HEK293 (cell line): ENCODE measurements at regions not wholly inside any gene's neighbourhood (a gene's known extent, or its start where the extent isn't known, plus 50 kb on each side); places are given as distances from the start of the nearest gene placed in this dataset.

ENCODE experiments used
- BCL11B ChIP-seq: fragments of 450-650 bp; formaldehyde crosslinking; IDR thresholded peaks from 2 replicates; pipeline ENCODE4 v1.5.1; 2016; ENCODE audit warnings: low read depth, missing biosample characterization, missing genetic modification characterization
- MYNN ChIP-seq: fragments of 450-650 bp; formaldehyde crosslinking; IDR thresholded peaks from 2 replicates; pipeline ENCODE4 v1.5.1; 2016; ENCODE audit warnings: missing biosample characterization, missing genetic modification characterization, borderline replicate concordance
- PRDM1 ChIP-seq: fragments of 450-650 bp; formaldehyde crosslinking; IDR thresholded peaks from 2 replicates; pipeline ENCODE4; 2016; ENCODE audit warnings: missing biosample characterization, missing genetic modification characterization
- SCRT2 ChIP-seq: fragments of 450-650 bp; formaldehyde crosslinking; IDR thresholded peaks from 2 replicates; pipeline ENCODE4 v1.5.1; 2016; ENCODE audit warnings: missing biosample characterization, missing genetic modification characterization
- YY1 ChIP-seq: fragments of 450-650 bp; formaldehyde crosslinking; IDR thresholded peaks from 2 replicates; pipeline ENCODE4 v1.5.1; 2018; ENCODE audit warnings: missing biosample characterization, missing genetic modification characterization
- ZBTB7A ChIP-seq: fragments of 450-650 bp; formaldehyde crosslinking; IDR thresholded peaks from 2 replicates; pipeline ENCODE4 v1.5.1; 2016; ENCODE audit warnings: low read depth, missing biosample characterization, missing genetic modification characterization
- ZFP37 ChIP-seq: fragments of 450-650 bp; formaldehyde crosslinking; IDR thresholded peaks from 2 replicates; pipeline ENCODE4 v1.5.1; 2016; ENCODE audit warnings: missing biosample characterization, missing genetic modification characterization
- ZNF140 ChIP-seq: fragments of 450-650 bp; formaldehyde crosslinking; IDR thresholded peaks from 2 replicates; pipeline ENCODE4 v1.5.1; 2016; ENCODE audit warnings: missing biosample characterization, missing genetic modification characterization
- ZNF146 ChIP-seq: fragments of 450-650 bp; formaldehyde crosslinking; IDR thresholded peaks from 2 replicates; pipeline ENCODE4 v1.5.1; 2016; ENCODE audit warnings: missing biosample characterization, missing genetic modification characterization
- ZNF169 ChIP-seq: fragments of 450-650 bp; formaldehyde crosslinking; IDR thresholded peaks from 2 replicates; pipeline ENCODE4 v1.5.1; 2016; ENCODE audit warnings: missing biosample characterization, missing genetic modification characterization
- ZNF211 ChIP-seq: fragments of 450-650 bp; formaldehyde crosslinking; IDR thresholded peaks from 2 replicates; pipeline ENCODE4 v1.5.1; 2016; ENCODE audit warnings: low read depth, missing biosample characterization, missing genetic modification characterization
- ZNF266 ChIP-seq: fragments of 450-650 bp; formaldehyde crosslinking; IDR thresholded peaks from 2 replicates; pipeline ENCODE4 v1.5.1; 2016; ENCODE audit warnings: missing biosample characterization, missing genetic modification characterization, low read depth
- ZNF311 ChIP-seq: fragments of 450-650 bp; formaldehyde crosslinking; IDR thresholded peaks from 2 replicates; pipeline ENCODE4 v1.5.1; 2017; ENCODE audit warnings: missing biosample characterization, missing genetic modification characterization, borderline replicate concordance
- ZNF335 ChIP-seq: fragments of 450-650 bp; formaldehyde crosslinking; conservative IDR thresholded peaks from 2 replicates; pipeline ENCODE4 v1.5.1; 2016; ENCODE audit warnings: missing biosample characterization, missing genetic modification characterization
- ZNF391 ChIP-seq: fragments of 450-650 bp; formaldehyde crosslinking; IDR thresholded peaks from 2 replicates; pipeline ENCODE4 v1.5.1; 2016; ENCODE audit warnings: low read depth, missing biosample characterization, missing genetic modification characterization, borderline replicate concordance
- ZNF394 ChIP-seq: fragments of 450-650 bp; formaldehyde crosslinking; IDR thresholded peaks from 2 replicates; pipeline ENCODE4 v1.5.1; 2016; ENCODE audit warnings: missing biosample characterization, missing genetic modification characterization, mild to moderate bottlenecking, moderate library complexity, borderline replicate concordance
- ZNF510 ChIP-seq: fragments of 450-650 bp; formaldehyde crosslinking; IDR thresholded peaks from 2 replicates; pipeline ENCODE4 v1.5.1; 2018; ENCODE audit warnings: mild to moderate bottlenecking, missing genetic modification characterization, missing biosample characterization; ENCODE audit not compliant: insufficient replicate concordance
- ZNF521 ChIP-seq: fragments of 450-650 bp; formaldehyde crosslinking; IDR thresholded peaks from 2 replicates; pipeline ENCODE4 v1.5.1; 2017; ENCODE audit warnings: missing biosample characterization, mild to moderate bottlenecking, missing genetic modification characterization
- ZNF548 ChIP-seq: fragments of 450-650 bp; formaldehyde crosslinking; IDR thresholded peaks from 2 replicates; pipeline ENCODE4 v1.5.1; 2016; ENCODE audit warnings: missing biosample characterization, missing genetic modification characterization
- ZNF585B ChIP-seq: fragments of 450-650 bp; formaldehyde crosslinking; IDR thresholded peaks from 2 replicates; pipeline ENCODE4 v1.5.1; 2016; ENCODE audit warnings: missing biosample characterization, missing genetic modification characterization
- ZNF596 ChIP-seq: fragments of 450-650 bp; IDR thresholded peaks from 2 replicates; pipeline ENCODE4 v1.5.0; 2018; ENCODE audit warnings: missing biosample characterization, mild to moderate bottlenecking, missing genetic modification characterization, moderate library complexity
- ZNF624 ChIP-seq: fragments of 450-650 bp; formaldehyde crosslinking; IDR thresholded peaks from 2 replicates; pipeline ENCODE4 v1.5.1; 2017; ENCODE audit warnings: missing biosample characterization, missing genetic modification characterization
- ZNF791 ChIP-seq: fragments of 450-650 bp; formaldehyde crosslinking; IDR thresholded peaks from 2 replicates; pipeline ENCODE4 v1.5.1; 2016; ENCODE audit warnings: missing biosample characterization, missing genetic modification characterization
- ZNF837 ChIP-seq: fragments of 450-650 bp; formaldehyde crosslinking; IDR thresholded peaks from 2 replicates; pipeline ENCODE4 v1.5.1; 2016; ENCODE audit warnings: missing biosample characterization, missing genetic modification characterization
- ZSCAN16 ChIP-seq: fragments of 450-650 bp; formaldehyde crosslinking; IDR thresholded peaks from 2 replicates; pipeline ENCODE4 v1.5.1; 2016; ENCODE audit warnings: missing biosample characterization, missing genetic modification characterization
- ZSCAN23 ChIP-seq: fragments of 450-650 bp; formaldehyde crosslinking; IDR thresholded peaks from 2 replicates; pipeline ENCODE4 v1.5.1; 2016; ENCODE audit warnings: missing biosample characterization, missing genetic modification characterization
- TF ChIP-seq, protein P1 (sequence below): fragments of 450-650 bp; formaldehyde crosslinking; IDR thresholded peaks from 2 replicates; pipeline ENCODE4 v1.5.1; 2016; ENCODE audit warnings: missing biosample characterization, missing genetic modification characterization
- TF ChIP-seq, protein P2 (sequence below): fragments of 450-650 bp; formaldehyde crosslinking; conservative IDR thresholded peaks from 2 replicates; pipeline ENCODE4 v1.5.1; 2016; ENCODE audit warnings: low read depth, missing biosample characterization, missing genetic modification characterization
- TF ChIP-seq, protein P3 (sequence below): fragments of 450-650 bp; formaldehyde crosslinking; IDR thresholded peaks from 2 replicates; pipeline ENCODE4 v1.5.1; 2016; ENCODE audit warnings: missing biosample characterization, missing genetic modification characterization
- TF ChIP-seq, protein P4 (sequence below): fragments of 450-650 bp; formaldehyde crosslinking; optimal IDR thresholded peaks from 2 replicates; pipeline ENCODE3; 2016; ENCODE audit warnings: missing biosample characterization, mild to moderate bottlenecking, missing genetic modification characterization
- TF ChIP-seq, protein P5 (sequence below): fragments of 450-650 bp; formaldehyde crosslinking; IDR thresholded peaks from 2 replicates; pipeline ENCODE4 v1.5.1; 2016; ENCODE audit warnings: missing biosample characterization, missing genetic modification characterization

DNA sequence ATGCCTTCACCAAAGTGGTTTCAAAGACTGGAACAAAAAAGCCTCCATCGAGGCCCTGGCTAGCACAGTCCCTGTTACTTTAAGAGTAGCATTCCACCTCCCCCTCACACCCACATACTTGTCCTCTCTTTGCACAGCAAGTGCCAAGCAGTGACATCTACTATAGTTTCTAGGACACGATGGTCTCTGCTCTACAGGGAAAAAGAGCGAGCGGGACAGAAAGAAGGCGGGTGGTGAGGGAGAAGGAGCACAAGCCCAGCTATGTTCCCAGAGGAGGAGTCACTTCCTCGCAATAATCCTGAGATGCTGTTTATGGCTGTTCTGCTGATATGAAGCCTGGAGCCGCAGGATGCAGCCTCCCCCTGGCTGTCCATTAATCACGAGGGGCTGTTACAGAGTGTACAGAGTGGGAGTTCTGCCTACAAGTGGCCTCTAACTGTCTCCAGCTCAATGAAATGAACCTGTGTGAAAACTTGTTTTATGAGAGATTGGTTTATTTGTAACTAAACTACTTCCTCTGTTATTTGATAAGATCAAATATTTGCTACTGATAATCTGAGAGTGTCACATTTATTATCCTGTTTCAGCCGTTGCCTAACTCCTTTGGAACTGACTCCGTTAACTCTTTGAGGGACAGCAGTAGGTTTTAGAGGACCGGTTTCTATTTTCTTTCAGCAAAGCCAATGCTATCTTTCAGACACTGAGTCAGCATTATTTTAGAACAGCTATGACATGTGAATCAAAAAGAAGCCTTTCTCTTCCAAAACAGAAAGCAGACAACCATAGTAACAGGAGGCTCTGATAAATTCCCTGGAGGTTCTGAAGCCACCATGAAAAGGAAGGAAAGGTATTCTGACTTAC lies 208.0 kb downstream of the SPRY2 start (continued):
- TF ChIP-seq, protein P1, sequence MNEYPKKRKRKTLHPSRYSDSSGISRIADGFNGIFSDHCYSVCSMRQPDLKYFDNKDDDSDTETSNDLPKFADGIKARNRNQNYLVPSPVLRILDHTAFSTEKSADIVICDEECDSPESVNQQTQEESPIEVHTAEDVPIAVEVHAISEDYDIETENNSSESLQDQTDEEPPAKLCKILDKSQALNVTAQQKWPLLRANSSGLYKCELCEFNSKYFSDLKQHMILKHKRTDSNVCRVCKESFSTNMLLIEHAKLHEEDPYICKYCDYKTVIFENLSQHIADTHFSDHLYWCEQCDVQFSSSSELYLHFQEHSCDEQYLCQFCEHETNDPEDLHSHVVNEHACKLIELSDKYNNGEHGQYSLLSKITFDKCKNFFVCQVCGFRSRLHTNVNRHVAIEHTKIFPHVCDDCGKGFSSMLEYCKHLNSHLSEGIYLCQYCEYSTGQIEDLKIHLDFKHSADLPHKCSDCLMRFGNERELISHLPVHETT (tag by site-specific recombination), result no peak
- TF ChIP-seq, protein P2, sequence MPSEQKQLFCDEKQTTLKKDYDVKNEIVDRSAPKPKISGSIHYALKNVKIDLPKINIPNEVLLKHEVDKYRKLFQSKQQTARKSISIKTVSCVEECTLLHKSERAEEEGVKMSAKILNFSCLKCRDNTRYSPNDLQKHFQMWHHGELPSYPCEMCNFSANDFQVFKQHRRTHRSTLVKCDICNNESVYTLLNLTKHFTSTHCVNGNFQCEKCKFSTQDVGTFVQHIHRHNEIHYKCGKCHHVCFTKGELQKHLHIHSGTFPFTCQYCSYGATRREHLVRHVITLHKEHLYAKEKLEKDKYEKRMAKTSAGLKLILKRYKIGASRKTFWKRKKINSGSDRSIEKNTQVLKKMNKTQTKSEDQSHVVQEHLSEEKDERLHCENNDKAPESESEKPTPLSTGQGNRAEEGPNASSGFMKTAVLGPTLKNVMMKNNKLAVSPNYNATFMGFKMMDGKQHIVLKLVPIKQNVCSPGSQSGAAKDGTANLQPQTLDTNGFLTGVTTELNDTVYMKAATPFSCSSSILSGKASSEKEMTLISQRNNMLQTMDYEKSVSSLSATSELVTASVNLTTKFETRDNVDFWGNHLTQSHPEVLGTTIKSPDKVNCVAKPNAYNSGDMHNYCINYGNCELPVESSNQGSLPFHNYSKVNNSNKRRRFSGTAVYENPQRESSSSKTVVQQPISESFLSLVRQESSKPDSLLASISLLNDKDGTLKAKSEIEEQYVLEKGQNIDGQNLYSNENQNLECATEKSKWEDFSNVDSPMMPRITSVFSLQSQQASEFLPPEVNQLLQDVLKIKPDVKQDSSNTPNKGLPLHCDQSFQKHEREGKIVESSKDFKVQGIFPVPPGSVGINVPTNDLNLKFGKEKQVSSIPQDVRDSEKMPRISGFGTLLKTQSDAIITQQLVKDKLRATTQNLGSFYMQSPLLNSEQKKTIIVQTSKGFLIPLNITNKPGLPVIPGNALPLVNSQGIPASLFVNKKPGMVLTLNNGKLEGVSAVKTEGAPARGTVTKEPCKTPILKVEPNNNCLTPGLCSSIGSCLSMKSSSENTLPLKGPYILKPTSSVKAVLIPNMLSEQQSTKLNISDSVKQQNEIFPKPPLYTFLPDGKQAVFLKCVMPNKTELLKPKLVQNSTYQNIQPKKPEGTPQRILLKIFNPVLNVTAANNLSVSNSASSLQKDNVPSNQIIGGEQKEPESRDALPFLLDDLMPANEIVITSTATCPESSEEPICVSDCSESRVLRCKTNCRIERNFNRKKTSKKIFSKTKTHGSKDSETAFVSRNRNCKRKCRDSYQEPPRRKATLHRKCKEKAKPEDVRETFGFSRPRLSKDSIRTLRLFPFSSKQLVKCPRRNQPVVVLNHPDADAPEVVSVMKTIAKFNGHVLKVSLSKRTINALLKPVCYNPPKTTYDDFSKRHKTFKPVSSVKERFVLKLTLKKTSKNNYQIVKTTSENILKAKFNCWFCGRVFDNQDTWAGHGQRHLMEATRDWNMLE (tag by site-specific recombination), result no peak
- TF ChIP-seq BCL11B (tag by site-specific recombination), result no peak
- TF ChIP-seq ZNF140 (tag by site-specific recombination), result no peak
- TF ChIP-seq MYNN (tag by site-specific recombination), result no peak
- TF ChIP-seq ZNF146, result no peak
- TF ChIP-seq, protein P3, sequence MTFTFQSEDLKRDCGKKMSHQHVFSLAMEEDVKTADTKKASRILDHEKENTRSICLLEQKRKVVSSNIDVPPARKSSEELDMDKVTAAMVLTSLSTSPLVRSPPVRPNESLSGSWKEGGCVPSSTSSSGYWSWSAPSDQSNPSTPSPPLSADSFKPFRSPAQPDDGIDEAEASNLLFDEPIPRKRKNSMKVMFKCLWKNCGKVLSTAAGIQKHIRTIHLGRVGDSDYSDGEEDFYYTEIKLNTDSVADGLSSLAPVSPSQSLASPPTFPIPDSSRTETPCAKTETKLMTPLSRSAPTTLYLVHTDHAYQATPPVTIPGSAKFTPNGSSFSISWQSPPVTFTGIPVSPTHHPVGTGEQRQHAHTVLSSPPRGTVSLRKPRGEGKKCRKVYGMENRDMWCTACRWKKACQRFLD (tag by site-specific recombination), result no peak
- no peak for TF ChIP-seq ZNF521
- no peak for TF ChIP-seq YY1 (tag by site-specific recombination)
- TF ChIP-seq ZSCAN16 (tag by site-specific recombination), result no peak
- TF ChIP-seq ZNF510 (tag by site-specific recombination), result no peak
- TF ChIP-seq PRDM1 (tag by site-specific recombination), result no peak
- TF ChIP-seq ZNF266 (tag by site-specific recombination), result no peak
- TF ChIP-seq ZNF311 (tag by site-specific recombination), result no peak
- TF ChIP-seq ZFP37 (tag by site-specific recombination), result no peak
- TF ChIP-seq ZNF624 (tag by site-specific recombination), result no peak
- peak; percentile 68 for TF ChIP-seq ZNF596
- no peak for TF ChIP-seq ZNF211
- no peak for TF ChIP-seq ZNF585B (tag by site-specific recombination)
- no peak for TF ChIP-seq ZNF837 (tag by site-specific recombination)
- no peak for TF ChIP-seq ZNF548 (tag by site-specific recombination)
- no peak for TF ChIP-seq ZNF791 (tag by site-specific recombination)
- no peak for TF ChIP-seq ZNF335 (tag by site-specific recombination)
- peak; percentile 82 for TF ChIP-seq SCRT2 (tag by site-specific recombination)
- TF ChIP-seq, protein P4, sequence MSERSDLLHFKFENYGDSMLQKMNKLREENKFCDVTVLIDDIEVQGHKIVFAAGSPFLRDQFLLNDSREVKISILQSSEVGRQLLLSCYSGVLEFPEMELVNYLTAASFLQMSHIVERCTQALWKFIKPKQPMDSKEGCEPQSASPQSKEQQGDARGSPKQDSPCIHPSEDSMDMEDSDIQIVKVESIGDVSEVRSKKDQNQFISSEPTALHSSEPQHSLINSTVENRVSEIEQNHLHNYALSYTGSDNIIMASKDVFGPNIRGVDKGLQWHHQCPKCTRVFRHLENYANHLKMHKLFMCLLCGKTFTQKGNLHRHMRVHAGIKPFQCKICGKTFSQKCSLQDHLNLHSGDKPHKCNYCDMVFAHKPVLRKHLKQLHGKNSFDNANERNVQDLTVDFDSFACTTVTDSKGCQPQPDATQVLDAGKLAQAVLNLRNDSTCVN (tag by site-specific recombination), result no peak
- no peak for TF ChIP-seq ZNF169 (tag by site-specific recombination)
- TF ChIP-seq ZBTB7A (tag by site-specific recombination), result no peak
- no peak for TF ChIP-seq ZNF391
- TF ChIP-seq, protein P5, sequence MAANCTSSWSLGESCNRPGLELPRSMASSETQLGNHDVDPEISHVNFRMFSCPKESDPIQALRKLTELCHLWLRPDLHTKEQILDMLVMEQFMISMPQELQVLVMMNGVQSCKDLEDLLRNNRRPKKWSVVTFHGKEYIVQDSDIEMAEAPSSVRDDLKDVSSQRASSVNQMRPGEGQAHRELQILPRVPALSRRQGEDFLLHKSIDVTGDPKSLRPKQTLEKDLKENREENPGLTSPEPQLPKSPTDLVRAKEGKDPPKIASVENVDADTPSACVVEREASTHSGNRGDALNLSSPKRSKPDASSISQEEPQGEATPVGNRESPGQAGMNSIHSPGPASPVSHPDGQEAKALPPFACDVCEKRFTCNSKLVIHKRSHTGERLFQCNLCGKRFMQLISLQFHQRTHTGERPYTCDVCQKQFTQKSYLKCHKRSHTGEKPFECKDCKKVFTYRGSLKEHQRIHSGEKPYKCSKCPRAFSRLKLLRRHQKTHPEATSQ (tag by site-specific recombination), result no peak
- peak; percentile 30; the same call in 1 of the 2 replicates for TF ChIP-seq ZNF394 (tag by site-specific recombination)
- no peak for TF ChIP-seq ZSCAN23 (tag by site-specific recombination)
